Ishikawa (cell line): ENCODE measurements at regions not wholly inside any gene's neighbourhood (a gene's known extent, or its start where the extent isn't known, plus 50 kb on each side); places are given as distances from the start of the nearest gene placed in this dataset.

Experiments used
- CEBPB ChIP-seq: IDR thresholded peaks from 2 replicates; pipeline ENCODE4 v1.6.1; 2012
- FOXM1 ChIP-seq: IDR thresholded peaks from 2 replicates; pipeline ENCODE4 v1.6.1; 2012; ENCODE audit warnings: low read depth, borderline replicate concordance
- TAF1 ChIP-seq: IDR thresholded peaks from 2 replicates; pipeline ENCODE4 v1.6.1; 2012; ENCODE audit warnings: low read depth, mild to moderate bottlenecking
- TEAD4 ChIP-seq: IDR thresholded peaks from 2 replicates; pipeline ENCODE4 v1.6.1; 2012

DNA sequence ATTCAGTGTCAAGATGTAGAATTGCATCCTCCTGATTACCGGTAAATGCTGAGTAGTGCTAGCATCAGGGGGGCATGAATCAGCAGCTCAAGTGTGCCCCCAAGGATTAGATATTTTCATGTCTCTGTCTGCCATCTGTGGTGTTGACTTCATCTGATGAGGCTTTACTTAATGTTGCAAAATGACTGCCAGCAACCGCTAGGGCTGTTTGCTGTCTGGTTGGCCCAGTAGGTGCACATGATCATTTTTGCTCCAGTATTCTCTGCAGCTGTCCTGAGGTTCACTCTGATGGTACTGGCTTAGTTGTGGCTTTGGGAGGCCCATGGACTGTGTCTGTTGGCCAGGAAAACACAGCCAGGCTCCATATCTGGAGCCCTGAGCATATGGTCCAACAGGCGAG lies 316.4 kb downstream of the SOX2 start:
- TF ChIP-seq CEBPB (no peak), TAF1 (no peak), TEAD4 (no peak), FOXM1 (no peak)
